SK-N-SH (cell line): ENCODE measurements at regions not wholly inside any gene's neighbourhood (a gene's known extent, or its start where the extent isn't known, plus 50 kb on each side); places are given as distances from the start of the nearest gene placed in this dataset.

Source experiments
- CTCF ChIA-PET: fragments of 300-600, 350-600 bp; formaldehyde crosslinking; extraction: SDS; loops from one replicate; lab custom pipeline; 2021; lab: Yijun Ruan, JAX
- POLR2A ChIA-PET: fragments of 350-600 bp; sonication (Branson Sonifier 250); formaldehyde crosslinking; extraction: SDS; loops from one replicate; lab custom pipeline; 2020; ENCODE audit warnings: antibody characterized with exemption, inconsistent platforms; lab: Yijun Ruan, JAX
- DNase-seq: peaks from one replicate; pipeline ENCODE4 v3.0.0; 2012
- H2AFZ ChIP-seq: fragments of 200-600 bp; sonication (generic); 2 replicates; pipeline ENCODE4 v1.8.1; 2016; ENCODE audit warnings: antibody characterized with exemption, mild to moderate bottlenecking, low read depth
- H3F3A ChIP-seq: fragments of 200-600 bp; sonication (generic); replicated peaks from 2 replicates; pipeline ENCODE3; 2016; ENCODE audit warnings: antibody characterized with exemption, mild to moderate bottlenecking; ENCODE audit not compliant: insufficient read depth
- H3K27ac ChIP-seq, 2 experiments: fragments of 200-500 bp in 1 of 2; fragments of 200-600 bp in 1 of 2; sonication (Bioruptor generic) in 1 of 2; sonication (generic), shearing (Covaris generic) in 1 of 2; 2 replicates each; pipeline versions ENCODE4 v1.5.1 to v1.6.1; 2014 to 2016; ENCODE audit warnings: low read depth in 2 of 2, inconsistent platforms in 1 of 2, low read length in 1 of 2, mild to moderate bottlenecking in 1 of 2, mixed read lengths in 1 of 2
- H3K27me3 ChIP-seq: fragments of 200-600 bp; sonication (generic), shearing (Covaris generic); 2 replicates; pipeline ENCODE4 v1.6.1; 2016; ENCODE audit warnings: mixed run types; ENCODE audit not compliant: insufficient read depth
- H3K36me3 ChIP-seq, 2 experiments: fragments of 200-500 bp in 1 of 2; fragments of 200-600 bp in 1 of 2; sonication (Bioruptor generic) in 1 of 2; sonication (generic) in 1 of 2; replicated peaks in 1 of 2; 2 replicates each; pipeline versions ENCODE3 to v1.5.1; 2014 to 2016; ENCODE audit warnings: low read length in 1 of 2, mild to moderate bottlenecking in 1 of 2; ENCODE audit not compliant: insufficient read depth in 2 of 2, control insufficient read depth in 1 of 2
- H3K4me1 ChIP-seq, 2 experiments: fragments of 200-500 bp in 1 of 2; fragments of 200-600 bp in 1 of 2; sonication (Bioruptor generic) in 1 of 2; sonication (generic), shearing (Covaris generic) in 1 of 2; 2 replicates each; pipeline versions ENCODE4 v1.5.1 to v1.6.1; 2014 to 2016; ENCODE audit warnings: low read depth in 1 of 2, low read length in 1 of 2, mixed run types in 1 of 2; ENCODE audit not compliant: insufficient read depth in 2 of 2, control insufficient read depth in 1 of 2
- H3K4me2 ChIP-seq: fragments of 200-600 bp; sonication (generic), shearing (Covaris generic); 2 replicates; pipeline ENCODE4 v1.6.1; 2017; ENCODE audit warnings: mixed run types
- H3K4me3 ChIP-seq, 2 experiments: fragments of 200-500 bp in 1 of 2; fragments of 200-600 bp in 1 of 2; sonication (Bioruptor generic) in 1 of 2; sonication (generic), shearing (Covaris generic) in 1 of 2; 2 replicates each; pipeline versions ENCODE4 v1.5.1 to v1.8.1; 2014 to 2016; ENCODE audit warnings: low read depth in 2 of 2, inconsistent platforms in 1 of 2, low read length in 1 of 2, mild to moderate bottlenecking in 1 of 2, mixed read lengths in 1 of 2, moderate library complexity in 1 of 2
- H3K79me2 ChIP-seq: fragments of 200-600 bp; sonication (generic); 2 replicates; pipeline ENCODE4 v1.8.1; 2017; ENCODE audit warnings: mild to moderate bottlenecking; ENCODE audit not compliant: insufficient read depth
- H3K9ac ChIP-seq: fragments of 200-600 bp; sonication (generic); 2 replicates; pipeline ENCODE4 v1.6.1; 2017; ENCODE audit warnings: mixed run types
- H3K9me2 ChIP-seq: fragments of 200-600 bp; sonication (generic); 2 replicates; pipeline ENCODE4 v1.6.1; 2017; ENCODE audit warnings: mixed run types
- H3K9me3 ChIP-seq: fragments of 200-600 bp; sonication (generic); 2 replicates; pipeline ENCODE4 v1.6.1; 2017; ENCODE audit warnings: mixed run types, mild to moderate bottlenecking, moderate library complexity
- H4K20me1 ChIP-seq: fragments of 200-600 bp; sonication (generic); 2 replicates; pipeline ENCODE4 v1.6.1; 2017; ENCODE audit warnings: mild to moderate bottlenecking, mixed run types; ENCODE audit not compliant: insufficient read depth
- CHD2 ChIP-seq: fragments of 150-350 bp; IDR thresholded peaks from 2 replicates; pipeline ENCODE4 v1.6.1; 2018; ENCODE audit warnings: low read length; ENCODE audit not compliant: partially characterized antibody
- EP300 ChIP-seq, 2 experiments: IDR thresholded peaks; 2 replicates each; pipeline versions ENCODE4 v1.4.0 to v1.6.1; 2012; ENCODE audit warnings: borderline replicate concordance in 1 of 2, low read depth in 1 of 2, low read length in 1 of 2
- EZH2phosphoT487 ChIP-seq: fragments of 200-600 bp; sonication (generic); IDR thresholded peaks from 2 replicates; pipeline ENCODE4 v1.6.1; 2017; ENCODE audit warnings: low read depth, mixed run types, mild to moderate bottlenecking, antibody characterized with exemption, moderate library complexity, borderline replicate concordance
- FOSL2 ChIP-seq: IDR thresholded peaks from 2 replicates; pipeline ENCODE4 v1.4.0; 2012; ENCODE audit warnings: low read depth, mild to moderate bottlenecking, moderate library complexity, borderline replicate concordance
- FOXM1 ChIP-seq: IDR thresholded peaks from 2 replicates; pipeline ENCODE4 v1.4.0; 2012; ENCODE audit warnings: low read depth, mild to moderate bottlenecking
- GABPA ChIP-seq: IDR thresholded peaks from 2 replicates; pipeline ENCODE4 v1.4.0; 2012; ENCODE audit warnings: low read depth, mild to moderate bottlenecking
- GATA2 ChIP-seq: sonication (generic); formaldehyde crosslinking; IDR thresholded peaks from 2 replicates; pipeline ENCODE4 v1.5.0; 2020; ENCODE audit warnings: mild to moderate bottlenecking, missing genetic modification reagents
- JUND ChIP-seq: IDR thresholded peaks from 2 replicates; pipeline ENCODE4 v1.4.0; 2012
- MAX ChIP-seq: IDR thresholded peaks from 2 replicates; pipeline ENCODE4 v1.4.0; 2012; ENCODE audit warnings: low read depth
- MEF2A ChIP-seq: IDR thresholded peaks from 2 replicates; pipeline ENCODE4 v1.4.0; 2012; ENCODE audit warnings: low read depth, borderline replicate concordance
- MXI1 ChIP-seq: IDR thresholded peaks from 2 replicates; pipeline ENCODE4 v1.6.1; 2012; ENCODE audit warnings: mild to moderate bottlenecking, low read depth, low read length, improper control_type of control experiment
- NRF1 ChIP-seq: IDR thresholded peaks from 2 replicates; pipeline ENCODE4 v1.6.1; 2012; ENCODE audit warnings: low read depth, mild to moderate bottlenecking, low read length
- RAD21 ChIP-seq: IDR thresholded peaks from 2 replicates; pipeline ENCODE4 v1.6.1; 2012; ENCODE audit warnings: mild to moderate bottlenecking, low read length
- RCOR1 ChIP-seq: fragments of 150-350 bp; IDR thresholded peaks from 2 replicates; pipeline ENCODE4 v1.6.1; 2017; ENCODE audit warnings: antibody characterized with exemption, low read length
- SIN3A ChIP-seq: IDR thresholded peaks from 2 replicates; pipeline ENCODE4 v1.6.1; 2012; ENCODE audit warnings: low read depth, mild to moderate bottlenecking, low read length, moderate library complexity, borderline replicate concordance
- SMC3 ChIP-seq: IDR thresholded peaks from 2 replicates; pipeline ENCODE4 v1.6.1; 2012; ENCODE audit warnings: low read depth, low read length, improper control_type of control experiment
- TAF1 ChIP-seq: IDR thresholded peaks from 2 replicates; pipeline ENCODE4 v1.6.1; 2012; ENCODE audit warnings: low read depth, mild to moderate bottlenecking, low read length, moderate library complexity, borderline replicate concordance
- TCF12 ChIP-seq: IDR thresholded peaks from 2 replicates; pipeline ENCODE4 v1.4.0; 2012
- TEAD4 ChIP-seq: IDR thresholded peaks from 2 replicates; pipeline ENCODE4 v1.4.0; 2012; ENCODE audit warnings: mild to moderate bottlenecking, borderline replicate concordance; ENCODE audit not compliant: insufficient read depth
- WGBS: methylation state at CpG from one replicate; pipeline ENCODE4 v1.1.6; 2017; ENCODE audit warnings: low lambda C conversion rate; 5-methylcytosine and 5-hydroxymethylcytosine counted together
- TF ChIP-seq, protein P1 (sequence below): IDR thresholded peaks from 2 replicates; pipeline ENCODE4 v1.4.0; 2012; ENCODE audit warnings: low read depth, borderline replicate concordance
- TF ChIP-seq, protein P2 (sequence below): fragments of 200-600 bp; sonication (generic); IDR thresholded peaks from 2 replicates; pipeline ENCODE4 v1.6.1; 2017; ENCODE audit warnings: antibody characterized with exemption, mild to moderate bottlenecking, moderate library complexity

- Histone ChIP-seq H4K20me1 (no peaks in the 10 kb centered on the region), H3K9me3 (no peaks in the 10 kb centered on the region), H3K9ac (no peak overlapping the region), H3K79me2 (no peaks in the 10 kb centered on the region), H3K27me3 (no peaks in the 10 kb centered on the region), H2AFZ (no peak overlapping the region), H3K4me1 (peaks cover 4 to 16% of the 10 kb centered on the region in 2 experiments), H3K4me3 (no peak overlapping the region), H3K4me2 (no peak overlapping the region), H3F3A (peaks cover 14% of the 10 kb centered on the region), H3K36me3 (no peaks in the 10 kb centered on the region), H3K27ac (no peak overlapping the region), H3K9me2 (no peaks in the 10 kb centered on the region)
- POLR2A ChIA-PET = no interaction called here
- WGBS = 78% methylated on average over 5 of the region's 5 CpGs
- no peak for TF ChIP-seq TEAD4
- no peak for TF ChIP-seq CHD2
- TF ChIP-seq JUND = no peak
- TF ChIP-seq MEF2A = no peak
- no peak for TF ChIP-seq GABPA
- TF ChIP-seq, protein P1, sequence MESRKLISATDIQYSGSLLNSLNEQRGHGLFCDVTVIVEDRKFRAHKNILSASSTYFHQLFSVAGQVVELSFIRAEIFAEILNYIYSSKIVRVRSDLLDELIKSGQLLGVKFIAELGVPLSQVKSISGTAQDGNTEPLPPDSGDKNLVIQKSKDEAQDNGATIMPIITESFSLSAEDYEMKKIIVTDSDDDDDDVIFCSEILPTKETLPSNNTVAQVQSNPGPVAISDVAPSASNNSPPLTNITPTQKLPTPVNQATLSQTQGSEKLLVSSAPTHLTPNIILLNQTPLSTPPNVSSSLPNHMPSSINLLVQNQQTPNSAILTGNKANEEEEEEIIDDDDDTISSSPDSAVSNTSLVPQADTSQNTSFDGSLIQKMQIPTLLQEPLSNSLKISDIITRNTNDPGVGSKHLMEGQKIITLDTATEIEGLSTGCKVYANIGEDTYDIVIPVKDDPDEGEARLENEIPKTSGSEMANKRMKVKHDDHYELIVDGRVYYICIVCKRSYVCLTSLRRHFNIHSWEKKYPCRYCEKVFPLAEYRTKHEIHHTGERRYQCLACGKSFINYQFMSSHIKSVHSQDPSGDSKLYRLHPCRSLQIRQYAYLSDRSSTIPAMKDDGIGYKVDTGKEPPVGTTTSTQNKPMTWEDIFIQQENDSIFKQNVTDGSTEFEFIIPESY = no peak
- TF ChIP-seq, protein P2, sequence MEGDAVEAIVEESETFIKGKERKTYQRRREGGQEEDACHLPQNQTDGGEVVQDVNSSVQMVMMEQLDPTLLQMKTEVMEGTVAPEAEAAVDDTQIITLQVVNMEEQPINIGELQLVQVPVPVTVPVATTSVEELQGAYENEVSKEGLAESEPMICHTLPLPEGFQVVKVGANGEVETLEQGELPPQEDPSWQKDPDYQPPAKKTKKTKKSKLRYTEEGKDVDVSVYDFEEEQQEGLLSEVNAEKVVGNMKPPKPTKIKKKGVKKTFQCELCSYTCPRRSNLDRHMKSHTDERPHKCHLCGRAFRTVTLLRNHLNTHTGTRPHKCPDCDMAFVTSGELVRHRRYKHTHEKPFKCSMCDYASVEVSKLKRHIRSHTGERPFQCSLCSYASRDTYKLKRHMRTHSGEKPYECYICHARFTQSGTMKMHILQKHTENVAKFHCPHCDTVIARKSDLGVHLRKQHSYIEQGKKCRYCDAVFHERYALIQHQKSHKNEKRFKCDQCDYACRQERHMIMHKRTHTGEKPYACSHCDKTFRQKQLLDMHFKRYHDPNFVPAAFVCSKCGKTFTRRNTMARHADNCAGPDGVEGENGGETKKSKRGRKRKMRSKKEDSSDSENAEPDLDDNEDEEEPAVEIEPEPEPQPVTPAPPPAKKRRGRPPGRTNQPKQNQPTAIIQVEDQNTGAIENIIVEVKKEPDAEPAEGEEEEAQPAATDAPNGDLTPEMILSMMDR = no peak
- DNase-seq = no peak
- CTCF ChIA-PET = interaction anchor here (1.5 kb wide), 1 partner anchor 19 kb away, joined by 3 read pairs; no protein-coding TSS in a partner anchor
These were observed 378.2 kb downstream of the OSR1 start for GRCh38 chr2:18980104-18980785.

DNA sequence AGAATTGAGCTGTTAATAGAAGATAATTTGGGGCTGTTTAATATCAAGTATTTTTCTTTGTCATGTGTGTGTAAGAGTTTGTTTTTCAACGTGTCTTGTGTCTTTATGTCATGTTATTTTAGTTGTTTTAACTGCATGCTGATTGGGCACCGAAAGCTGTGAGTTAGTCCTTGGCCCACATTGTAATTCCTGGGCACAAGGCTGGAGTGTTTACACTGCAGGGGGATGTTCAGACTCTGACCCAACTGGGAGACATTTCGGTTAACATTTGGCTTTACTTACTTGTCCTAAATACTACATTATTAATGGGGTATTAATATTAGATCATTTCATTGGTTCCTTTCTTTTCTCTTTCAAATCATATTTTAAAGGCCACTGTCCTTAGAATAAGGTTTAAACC is 381.0 kb downstream of the OSR1 start:
- Histone ChIP-seq H3K9me2 (no peaks in the 10 kb centered on the region), H3K27ac (peak overlapping the region in 1 of 2 experiments; percentile 77; a peak in 1 of 4 replicates), H3K4me3 (no peak overlapping the region), H3K27me3 (no peaks in the 10 kb centered on the region), H3K36me3 (no peaks in the 10 kb centered on the region), H3K4me2 (no peak overlapping the region), H3K9ac (no peak overlapping the region), H3K79me2 (no peaks in the 10 kb centered on the region), H3K9me3 (no peaks in the 10 kb centered on the region), H4K20me1 (no peaks in the 10 kb centered on the region), H2AFZ (no peak overlapping the region), H3F3A (peaks cover 15% of the 10 kb centered on the region)
- DNase-seq = no peak
- CTCF ChIA-PET = no interaction called here
- POLR2A ChIA-PET = no interaction called here
- 77% methylated on average over 3 of the region's 3 CpGs for WGBS
- TF ChIP-seq TEAD4 (no peak), RCOR1 (no peak), TAF1 (no peak), EZH2phosphoT487 (no peak), TCF12 (no peak), FOSL2 (no peak), MAX (no peak), MEF2A (no peak), RAD21 (no peak), SIN3A (no peak), MXI1 (no peak), SMC3 (no peak), NRF1 (no peak), EP300 (IDR thresholded peaks at IDR 0.05; ENCODE audit: borderline replicate concordance in 1 of 2, low read depth in 1 of 2, low read length in 1 of 2) (no peak), GATA2 (CRISPR knock-in tag) (no peak), FOXM1 (no peak)
- TF ChIP-seq, protein P2 = no peak
- TF ChIP-seq, all 33 proteins: peak for 0
- peaks cover 4 to 16% of the 10 kb centered on the region in 2 experiments for H3K4me1 ChIP-seq
